A549 (cell line): ENCODE measurements at regions not wholly inside any gene's neighbourhood (a gene's known extent, or its start where the extent isn't known, plus 50 kb on each side); places are given as distances from the start of the nearest gene placed in this dataset.

Source experiments
- ATAC-seq, 2 experiments: fragments of 200-7000 bp in 1 of 2; fragments of >200 bp in 1 of 2; cut with Nextera tagmentation in 1 of 2; cut with Tn5 transposase in 1 of 2; 3 replicates each; pipeline versions ENCODE4 v1.8.0 to v1.9.1; 2018 to 2020; ENCODE audit warnings: mild to moderate bottlenecking in 1 of 2, moderate library complexity in 1 of 2
- CTCF ChIA-PET: fragments of 300-600 bp; sonication (Branson Sonifier 250); formaldehyde crosslinking; extraction: SDS; loops from one replicate; lab custom pipeline; 2021; ENCODE audit warnings: antibody characterized with exemption, inconsistent platforms; lab: Yijun Ruan, JAX
- POLR2A ChIA-PET: fragments of 350-600 bp; formaldehyde crosslinking; extraction: SDS; loops from one replicate; lab custom pipeline; 2021; ENCODE audit warnings: antibody characterized with exemption, inconsistent platforms; lab: Yijun Ruan, JAX
- DNase-seq, 2 experiments: peaks; one replicate each; pipeline versions ENCODE4 v3.0.0 to v3.0.0-alpha.2; 2011 to 2016; ENCODE audit warnings: low read depth in 1 of 2, low spot score in 1 of 2
- FAIRE-seq: peaks from 2 replicates; lab custom pipeline; 2011; peaks lifted over from hg19 to GRCh38; lab: Jason Lieb, UNC
- H3K27ac ChIP-seq, 2 experiments: fragments of >200 bp; sonication (Bioruptor Twin); formaldehyde crosslinking; 3 replicates each; pipeline ENCODE4 v1.5.1; 2016 to 2017
- H3K4me1 ChIP-seq: fragments of >200 bp; sonication (Bioruptor Twin); formaldehyde crosslinking; 3 replicates; pipeline ENCODE4 v1.6.1; 2016
- H3K4me2 ChIP-seq: fragments of >200 bp; sonication (Bioruptor Twin); formaldehyde crosslinking; 3 replicates; pipeline ENCODE4 v1.6.1; 2016
- H3K4me3 ChIP-seq: fragments of >200 bp; sonication (Bioruptor Twin); formaldehyde crosslinking; 3 replicates; pipeline ENCODE4 v1.5.1; 2016
- H3K9me3 ChIP-seq: fragments of >200 bp; sonication (Bioruptor Twin); formaldehyde crosslinking; 3 replicates; pipeline ENCODE4 v1.6.1; 2016
- BHLHE40 ChIP-seq: IDR thresholded peaks from 2 replicates; pipeline ENCODE4 v1.6.1; 2012; ENCODE audit warnings: low read depth, low read length, inconsistent platforms
- CBX2 ChIP-seq: fragments of 200-600 bp; sonication (generic); IDR thresholded peaks from 2 replicates; pipeline ENCODE4 v1.6.1; 2016; ENCODE audit warnings: low read depth, mild to moderate bottlenecking, borderline replicate concordance
- GATA3 ChIP-seq: IDR thresholded peaks from 2 replicates; pipeline ENCODE4 v1.6.1; 2012; ENCODE audit warnings: borderline replicate concordance
- HEYL ChIP-seq: fragments of 250-450 bp; sonication (Bioruptor Pico); IDR thresholded peaks from 2 replicates; pipeline ENCODE4 v1.8.0; 2021; ENCODE audit warnings: mild to moderate bottlenecking, moderate library complexity
- HOXA7 ChIP-seq: fragments of 250-450 bp; sonication (Bioruptor Pico); IDR thresholded peaks from 2 replicates; pipeline ENCODE4 v1.5.0; 2020; ENCODE audit warnings: mild to moderate bottlenecking, moderate library complexity
- JUNB ChIP-seq: fragments of >200 bp; sonication (Bioruptor Twin); formaldehyde crosslinking; IDR thresholded peaks from 2 replicates; pipeline ENCODE4 v1.6.1; 2016
- MYC ChIP-seq: IDR thresholded peaks from 2 replicates; pipeline ENCODE4 v1.6.1; 2012; ENCODE audit warnings: mild to moderate bottlenecking, inconsistent platforms, low read length, improper control_type of control experiment, borderline replicate concordance
- RAD21 ChIP-seq, 2 experiments: fragments of >200 bp in 1 of 2; sonication (Bioruptor Twin) in 1 of 2; formaldehyde crosslinking in 1 of 2; IDR thresholded peaks in 1 of 2; conservative IDR thresholded peaks in 1 of 2; 2 replicates in 1 of 2; 3 replicates in 1 of 2; pipeline ENCODE4 v1.6.1; 2012 to 2018; ENCODE audit warnings: inconsistent platforms in 1 of 2
- RARB ChIP-seq: fragments of 250-450 bp; sonication (Bioruptor Pico); IDR thresholded peaks from 2 replicates; pipeline ENCODE4 v1.8.0; 2021; ENCODE audit warnings: mild to moderate bottlenecking, moderate library complexity
- SMC3 ChIP-seq: fragments of >200 bp; sonication (Bioruptor Twin); formaldehyde crosslinking; IDR thresholded peaks from 3 replicates; pipeline ENCODE4 v1.6.1; 2018; ENCODE audit warnings: inconsistent platforms
- SREBF2 ChIP-seq: fragments of 450-650 bp; IDR thresholded peaks from 2 replicates; pipeline ENCODE4 v1.6.1; 2014; ENCODE audit warnings: mild to moderate bottlenecking, moderate library complexity
- ZFP36 ChIP-seq: fragments of 450-650 bp; IDR thresholded peaks from 2 replicates; pipeline ENCODE4 v1.6.1; 2014; ENCODE audit warnings: borderline replicate concordance; ENCODE audit not compliant: partially characterized antibody
- WGBS: methylation state at CpG from one replicate; pipeline ENCODE4 v1.1.6; 2017; ENCODE audit errors: missing lambda C conversion rate; 5-methylcytosine and 5-hydroxymethylcytosine counted together
- TF ChIP-seq, protein P1 (sequence below): fragments of >200 bp; sonication (Bioruptor Twin); formaldehyde crosslinking; IDR thresholded peaks from 3 replicates; pipeline ENCODE4 v1.5.1; 2016
- TF ChIP-seq, protein P2 (sequence below): IDR thresholded peaks from 2 replicates; pipeline ENCODE4 v1.6.1; 2012

GRCh38 chr15:29942143-29942542 is 119.9 kb upstream of the TJP1 start:
- POLR2A ChIA-PET: interaction anchor here (0.7 kb wide), 1 partner anchor 32 kb away, joined by 3 read pairs; no protein-coding TSS in a partner anchor
- Histone ChIP-seq H3K9me3 (no peaks in the 10 kb centered on the region), H3K4me1 (peaks cover 27% of the 10 kb centered on the region), H3K4me3 (no peak overlapping the region), H3K4me2 (no peak overlapping the region), H3K27ac (no peak overlapping the region)
- TF ChIP-seq, protein P1, sequence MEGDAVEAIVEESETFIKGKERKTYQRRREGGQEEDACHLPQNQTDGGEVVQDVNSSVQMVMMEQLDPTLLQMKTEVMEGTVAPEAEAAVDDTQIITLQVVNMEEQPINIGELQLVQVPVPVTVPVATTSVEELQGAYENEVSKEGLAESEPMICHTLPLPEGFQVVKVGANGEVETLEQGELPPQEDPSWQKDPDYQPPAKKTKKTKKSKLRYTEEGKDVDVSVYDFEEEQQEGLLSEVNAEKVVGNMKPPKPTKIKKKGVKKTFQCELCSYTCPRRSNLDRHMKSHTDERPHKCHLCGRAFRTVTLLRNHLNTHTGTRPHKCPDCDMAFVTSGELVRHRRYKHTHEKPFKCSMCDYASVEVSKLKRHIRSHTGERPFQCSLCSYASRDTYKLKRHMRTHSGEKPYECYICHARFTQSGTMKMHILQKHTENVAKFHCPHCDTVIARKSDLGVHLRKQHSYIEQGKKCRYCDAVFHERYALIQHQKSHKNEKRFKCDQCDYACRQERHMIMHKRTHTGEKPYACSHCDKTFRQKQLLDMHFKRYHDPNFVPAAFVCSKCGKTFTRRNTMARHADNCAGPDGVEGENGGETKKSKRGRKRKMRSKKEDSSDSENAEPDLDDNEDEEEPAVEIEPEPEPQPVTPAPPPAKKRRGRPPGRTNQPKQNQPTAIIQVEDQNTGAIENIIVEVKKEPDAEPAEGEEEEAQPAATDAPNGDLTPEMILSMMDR: peak; percentile 46
- TF ChIP-seq SREBF2: no peak
- peak; percentile 43 to 48; a peak in 3 of 5 replicates for TF ChIP-seq RAD21 (conservative IDR thresholded peaks at IDR 0.05 in 1 of 2, IDR thresholded peaks at IDR 0.05 in 1 of 2)
- peak; percentile 54 for TF ChIP-seq SMC3
- no peak for TF ChIP-seq RARB (CRISPR knock-in tag)
- FAIRE-seq: peak; percentile 51
- peak; percentile 52 to 78; a peak in 4 of 6 replicates for ATAC-seq
- DNase-seq: peak in 1 of 2 experiments; percentile 39
- 61% methylated on average over 3 of the region's 3 CpGs for WGBS
- CTCF ChIA-PET: interaction anchor here (0.8 to 6.5 kb wide), 20 partner anchors 8 to 296 kb away, joined by 3 to 47 read pairs (median 4); no protein-coding TSS in a partner anchor

DNA sequence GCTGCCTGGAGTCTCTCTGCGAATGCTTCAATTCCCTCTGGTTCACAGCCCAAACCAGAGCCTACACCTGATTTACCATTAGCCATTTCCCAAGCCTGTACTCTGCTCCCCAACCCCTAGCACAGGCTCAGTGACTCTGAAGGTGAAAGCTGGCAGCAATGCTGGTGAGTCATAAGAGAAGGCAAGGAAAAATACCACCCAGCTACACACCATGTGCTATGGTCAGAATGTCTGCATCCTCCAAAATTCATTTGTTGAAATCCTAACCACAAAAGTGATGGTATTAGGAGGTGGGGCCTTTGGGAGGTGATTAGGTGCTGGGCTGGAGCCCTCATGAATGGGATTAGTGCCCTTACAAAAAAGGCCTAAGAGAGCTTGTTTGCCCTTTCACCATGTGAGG is 117.1 kb upstream of the TJP1 start:
- TF ChIP-seq, protein P2, sequence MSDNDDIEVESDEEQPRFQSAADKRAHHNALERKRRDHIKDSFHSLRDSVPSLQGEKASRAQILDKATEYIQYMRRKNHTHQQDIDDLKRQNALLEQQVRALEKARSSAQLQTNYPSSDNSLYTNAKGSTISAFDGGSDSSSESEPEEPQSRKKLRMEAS: peak; percentile 56; the same call in 1 of the 2 replicates
- no peak for TF ChIP-seq BHLHE40
- peaks cover 47% of the 10 kb centered on the region for H3K4me1 ChIP-seq
- peak; percentile 32 for FAIRE-seq
- DNase-seq: no peak
- H3K27ac ChIP-seq: peak overlapping the region in 1 of 2 experiments; percentile 26; a peak in 3 of 6 replicates
- 97% methylated on average over 1 of the region's 1 CpG for WGBS
- peak overlapping the region; percentile 35; the same call in 2 of the 3 replicates for H3K4me2 ChIP-seq
- H3K4me3 ChIP-seq: no peak overlapping the region
- peak; percentile 40 to 57; a peak in 4 of 6 replicates for ATAC-seq
- ChIA-PET CTCF (interaction anchor here (1.1 to 6.5 kb wide), 6 partner anchors 11 to 198 kb away, joined by 3 to 47 read pairs (median 5); no protein-coding TSS in a partner anchor), POLR2A (no interaction called here)
- H3K9me3 ChIP-seq: no peaks in the 10 kb centered on the region

GRCh38 chr15:29938361-29939335 is 116.4 kb upstream of the TJP1 start:
- 68% methylated on average over 14 of the region's 14 CpGs for WGBS
- Histone ChIP-seq H3K27ac (peak overlapping the region in 1 of 2 experiments; percentile 26; a peak in 3 of 6 replicates), H3K9me3 (no peaks in the 10 kb centered on the region), H3K4me3 (no peak overlapping the region), H3K4me2 (peak overlapping the region; percentile 35)
- peak; percentile 70 for FAIRE-seq
- POLR2A ChIA-PET: no interaction called here
- DNase-seq: no peak
- ATAC-seq: no peak
- CTCF ChIA-PET: interaction anchor here (1.1 to 6.5 kb wide), 5 partner anchors 10 to 197 kb away, joined by 3 to 47 read pairs (median 5); no protein-coding TSS in a partner anchor
- TF ChIP-seq RAD21 (conservative IDR thresholded peaks at IDR 0.05 in 1 of 2, IDR thresholded peaks at IDR 0.05 in 1 of 2): peak; percentile 23 to 43; a peak in 2 of 5 replicates
- no peak for TF ChIP-seq JUNB
- TF ChIP-seq, protein P1: 0 out of 3 replicates have a peak, but pooled peaks have one; percentile 13
- no peak for TF ChIP-seq HOXA7 (CRISPR knock-in tag)
- TF ChIP-seq GATA3: no peak
- no peak for TF ChIP-seq CBX2
- no peak for TF ChIP-seq ZFP36
- TF ChIP-seq MYC: no peak
- no peak for TF ChIP-seq HEYL (CRISPR knock-in tag)
- TF ChIP-seq, all 56 proteins: peak for 2
- peaks cover 54% of the 10 kb centered on the region for H3K4me1 ChIP-seq
